Kidney tubule cell (primary cell): ENCODE measurements at regions not wholly inside any gene's neighbourhood (a gene's known extent, or its start where the extent isn't known, plus 50 kb on each side); places are given as distances from the start of the nearest gene placed in this dataset.
"Not testable (repeated sequence)": the region's sequence is repeated elsewhere in the genome, so short reads cannot be mapped to it uniquely, and the experiment has no call there.

Experiments
- DNase-seq: peaks from one replicate; pipeline ENCODE4 v3.0.0-alpha.2; 2018; ENCODE audit warnings: low spot score

- no peak for DNase-seq
These were observed 54.9 kb upstream of the ZNF678 start for GRCh38 chr1:227508431-227508830.

DNA sequence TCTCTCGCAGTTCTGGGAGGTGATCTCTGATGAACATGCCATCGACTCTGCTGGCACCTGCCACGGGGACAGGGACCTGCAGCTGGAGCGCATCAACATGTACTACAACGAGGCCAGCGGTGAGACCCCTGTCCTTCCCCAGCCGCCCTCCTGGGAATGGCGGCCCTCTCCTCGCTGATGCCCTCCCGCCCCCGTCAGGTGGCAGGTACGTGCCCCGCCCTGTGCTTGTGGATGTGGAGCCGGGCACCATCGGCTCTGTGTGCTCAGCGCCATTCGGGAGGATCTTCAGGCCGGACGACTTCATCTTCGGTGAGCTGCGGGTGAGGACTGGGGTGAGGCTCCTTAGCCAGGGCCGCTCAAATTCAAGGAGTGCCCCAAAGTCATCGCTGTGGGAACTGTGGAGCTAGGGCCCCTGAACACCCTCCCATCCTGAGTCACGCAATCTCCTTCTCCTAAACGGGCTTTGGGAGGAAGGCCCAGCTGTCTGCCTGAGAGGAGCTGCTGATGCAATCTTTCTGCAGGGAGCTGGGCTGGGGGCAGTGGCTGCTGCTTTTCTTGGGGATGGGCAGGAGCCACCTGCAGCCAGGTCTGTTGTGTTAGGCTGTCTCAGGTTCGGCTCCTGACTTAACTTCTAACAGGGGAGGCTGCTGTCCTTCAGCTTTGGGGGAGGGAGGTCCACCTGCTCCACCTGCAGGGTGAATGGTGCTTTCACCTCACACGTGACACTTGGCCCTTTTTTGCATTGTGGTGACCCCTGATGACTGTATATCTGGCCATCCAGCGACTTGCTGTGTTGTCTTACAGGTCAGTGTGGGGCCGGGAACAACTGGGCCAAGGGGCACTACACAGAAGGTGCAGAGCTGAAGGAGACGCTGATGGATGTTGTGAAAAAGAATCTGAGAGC is 56.6 kb upstream of the ZNF678 start:
- not testable (repeated sequence) for DNase-seq

GRCh38 chr1:227496045-227496444 is 67.3 kb upstream of the ZNF678 start:
- DNase-seq, result not testable (repeated sequence)

GRCh38 chr1:227493863-227494551 is 69.3 kb upstream of the ZNF678 start:
- DNase-seq, result not testable (repeated sequence)

GRCh38 chr1:227490478-227490877 is 72.9 kb upstream of the ZNF678 start:
- DNase-seq, result no peak

DNA sequence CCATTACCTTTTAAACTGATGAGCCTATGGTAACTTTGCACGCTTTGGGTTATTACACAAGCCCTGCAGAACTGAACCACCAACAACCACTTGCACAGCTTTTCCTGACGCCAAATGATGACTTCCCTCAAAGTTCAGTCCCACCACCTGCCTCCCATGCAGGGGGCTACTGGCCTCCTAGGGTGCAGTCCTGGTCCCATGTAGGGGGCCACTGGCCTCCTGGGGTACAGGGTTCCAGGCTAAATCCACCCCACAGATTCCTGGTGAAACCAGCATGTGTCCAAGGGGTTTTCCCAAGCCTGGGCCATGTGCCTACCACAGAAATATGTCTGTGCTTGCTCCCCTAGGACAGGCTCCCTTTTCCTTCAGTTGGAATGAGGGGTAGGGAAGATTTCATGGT is 73.4 kb upstream of the ZNF678 start:
- no peak for DNase-seq

- no peak for DNase-seq
These were observed 73.8 kb upstream of the ZNF678 start for GRCh38 chr1:227489572-227489971.

GRCh38 chr1:227487606-227488005 is 75.8 kb upstream of the ZNF678 start:
- no peak for DNase-seq

DNA sequence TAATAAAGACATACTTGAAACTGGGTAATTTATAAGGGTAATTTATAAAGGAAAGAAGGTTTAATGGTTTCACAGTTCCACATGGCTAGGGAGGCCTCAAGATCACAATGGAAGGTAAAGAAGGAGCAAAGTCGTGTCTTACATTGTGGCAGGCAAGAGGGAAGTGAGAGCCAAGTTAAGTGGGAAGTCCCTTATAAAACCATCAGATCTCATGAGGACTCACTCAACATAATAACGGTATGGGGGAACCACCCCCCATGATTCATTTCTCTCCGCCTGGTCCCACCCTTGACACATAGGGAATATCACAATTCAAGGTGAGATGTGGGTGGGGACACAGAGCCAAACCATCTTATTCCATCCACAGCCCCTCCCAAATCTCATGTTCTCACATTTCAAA is 76.8 kb upstream of the ZNF678 start:
- no peak for DNase-seq

GRCh38 chr1:227482023-227482299 is 81.4 kb upstream of the ZNF678 start:
- no peak for DNase-seq

- DNase-seq, result not testable (repeated sequence)
These were observed 89.3 kb upstream of the ZNF678 start for GRCh38 chr1:227474072-227474471.

GRCh38 chr1:227472772-227473171 is 90.6 kb upstream of the ZNF678 start:
- DNase-seq, result no peak

GRCh38 chr1:227470688-227471087 is 92.7 kb upstream of the ZNF678 start:
- no peak for DNase-seq

DNA sequence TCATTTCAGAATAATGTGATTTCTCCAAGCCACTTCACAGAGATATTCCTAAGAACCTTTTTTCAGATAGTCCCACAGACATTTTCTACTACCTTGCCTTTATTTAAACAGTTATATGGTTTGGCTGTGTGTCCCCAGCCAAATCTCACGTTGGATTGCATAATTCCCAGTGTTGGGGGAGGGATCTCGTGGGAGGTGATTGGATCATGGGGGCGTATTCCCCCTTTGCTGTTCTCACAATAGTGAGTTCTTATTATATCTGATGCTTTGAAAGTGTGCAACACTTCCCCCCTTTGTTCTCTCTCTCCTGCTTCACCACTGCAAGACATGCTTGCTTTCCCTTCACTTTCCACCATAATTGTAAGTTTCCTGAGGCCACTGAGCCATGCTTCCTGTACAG is 93.6 kb upstream of the ZNF678 start:
- no peak for DNase-seq

GRCh38 chr1:227466039-227466645 is 97.2 kb upstream of the ZNF678 start:
- DNase-seq, result no peak

GRCh38 chr1:227465256-227465655 is 98.1 kb upstream of the ZNF678 start:
- no peak for DNase-seq

DNA sequence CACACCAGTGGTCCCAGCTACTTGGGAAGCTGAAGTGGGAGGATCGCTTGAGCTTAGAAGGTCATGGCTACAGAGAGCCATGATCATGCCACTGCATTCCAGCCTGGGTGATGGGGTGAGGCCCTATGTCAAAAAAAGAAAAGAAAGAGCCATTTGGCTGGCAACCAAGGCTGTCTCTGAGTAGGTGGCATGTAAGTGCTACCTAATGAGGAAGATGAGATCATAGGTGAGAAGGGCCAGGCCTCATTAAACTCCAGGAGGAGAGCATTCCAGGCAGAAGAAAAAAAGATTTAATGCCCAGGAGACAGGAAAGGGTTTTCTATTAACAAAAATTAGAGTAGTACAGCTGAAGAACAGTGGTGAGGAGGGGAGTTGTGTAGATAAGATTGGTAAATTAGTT is 103.4 kb upstream of the ZNF678 start:
- peak; percentile 80 for DNase-seq

DNA sequence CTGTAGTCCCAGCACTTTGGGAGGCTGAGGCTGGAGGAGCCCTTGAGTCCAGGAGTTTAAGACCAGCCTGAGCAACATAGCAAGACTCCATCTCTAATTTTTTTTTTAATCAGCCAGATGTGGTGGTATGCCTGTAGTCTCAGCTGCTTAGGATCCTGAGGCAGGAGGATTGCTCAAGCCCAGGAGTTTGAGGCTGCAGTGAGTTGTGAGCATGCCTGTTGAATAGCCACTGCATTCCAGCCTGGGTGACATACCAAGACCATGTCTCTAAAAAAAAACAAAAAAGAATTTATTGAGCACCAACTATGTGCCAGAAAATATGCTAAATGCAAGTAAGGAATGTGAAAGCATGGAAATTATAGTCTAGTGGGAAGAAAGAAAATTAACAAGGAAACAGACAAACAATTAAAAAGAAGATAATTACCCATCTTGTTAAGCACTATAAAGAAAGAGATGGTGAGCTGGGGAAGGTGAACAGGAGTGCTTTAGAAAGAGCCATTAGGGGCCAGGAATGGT is 104.0 kb upstream of the ZNF678 start:
- peak; percentile 13 for DNase-seq

- no peak for DNase-seq
These were observed 108.7 kb upstream of the ZNF678 start for GRCh38 chr1:227454686-227455085.

DNA sequence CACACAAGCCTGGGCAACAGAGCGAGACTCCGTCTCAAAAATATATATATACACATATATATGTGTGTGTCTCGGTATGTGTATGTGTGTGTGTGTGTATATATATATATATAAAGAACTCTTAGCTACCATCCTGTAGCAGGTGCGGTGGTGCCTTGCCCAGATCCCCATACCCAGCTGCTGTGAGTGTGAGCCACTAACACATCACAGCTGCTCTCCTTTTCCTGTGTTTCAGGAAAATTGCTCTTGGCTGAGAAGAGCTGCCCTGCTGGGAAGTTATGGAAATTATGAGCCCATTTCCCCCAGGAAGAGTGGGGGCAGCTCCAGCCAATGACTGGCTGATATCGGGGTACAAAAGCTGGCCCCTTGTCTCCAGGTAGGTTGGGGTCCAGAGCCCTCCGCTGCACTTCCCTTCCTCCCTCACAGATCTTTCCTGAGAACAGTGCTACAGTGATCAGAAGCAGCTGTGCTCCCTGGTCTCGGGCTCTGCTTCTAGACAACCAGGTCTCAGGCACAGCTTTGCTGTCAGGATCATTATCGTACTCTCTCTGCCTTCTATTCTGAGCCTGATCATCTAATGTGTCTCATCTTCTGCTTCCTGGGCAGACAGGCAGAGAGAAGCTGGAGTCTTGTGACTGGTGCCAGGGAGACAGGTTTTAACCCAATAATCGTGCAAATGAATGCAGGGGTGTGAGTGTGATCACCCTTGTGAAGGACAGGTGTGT is 109.6 kb upstream of the ZNF678 start:
- DNase-seq, result no peak

GRCh38 chr1:227451954-227452353 is 111.4 kb upstream of the ZNF678 start:
- no peak for DNase-seq

DNA sequence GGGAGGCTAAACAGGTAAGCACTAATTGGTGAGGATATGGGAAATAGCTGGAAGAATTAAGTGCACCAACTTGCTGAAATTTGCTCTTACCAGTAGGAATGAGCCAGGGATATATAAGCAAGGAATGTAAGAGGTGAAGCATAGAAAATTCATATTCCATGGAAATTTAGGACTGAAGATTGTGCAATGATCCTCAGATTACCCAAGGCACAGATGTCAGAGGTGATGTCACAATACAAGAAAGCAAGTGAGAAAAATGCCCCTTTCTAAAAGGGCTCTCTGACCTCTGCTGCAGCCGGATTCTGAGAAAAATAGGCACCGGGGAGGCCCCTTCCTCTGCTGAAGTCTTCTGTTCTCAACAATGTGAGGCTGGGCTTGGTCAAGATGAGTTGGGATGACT is 112.3 kb upstream of the ZNF678 start:
- no peak for DNase-seq
